PC-3 (cell line): ENCODE measurements at regions not wholly inside any gene's neighbourhood (a gene's known extent, or its start where the extent isn't known, plus 50 kb on each side); places are given as distances from the start of the nearest gene placed in this dataset.
"Not testable (repeated sequence)": the region's sequence is repeated elsewhere in the genome, so short reads cannot be mapped to it uniquely, and the experiment has no call there.

Experiments
- ATAC-seq: fragments of 200-7000 bp; cut with Tn5 transposase; 2 replicates; pipeline ENCODE4 v1.9.1; 2020; ENCODE audit warnings: mild to moderate bottlenecking, moderate library complexity
- BruUV-seq: library from RNA; stranded (reverse); fragments of 400-500 nt; replicated peaks from 2 replicates; lab custom pipeline; 2021; lab: Mats Ljungman, UMichigan
- CTCF ChIA-PET: fragments of 300-600 bp; sonication (Branson Sonifier 250); formaldehyde crosslinking; loops from one replicate; lab custom pipeline; 2022; ENCODE audit warnings: antibody characterized with exemption; lab: Charles Lee
- POLR2A ChIA-PET: fragments of 300-600 bp; sonication (Branson Sonifier 250); formaldehyde crosslinking; loops from one replicate; lab custom pipeline; 2022; ENCODE audit warnings: antibody characterized with exemption; ENCODE audit not compliant: unreplicated experiment; lab: Charles Lee
- DNase-seq: peaks from one replicate; pipeline ENCODE4 v3.0.0-alpha.2; 2015
- H2AFZ ChIP-seq: fragments of 300-600 bp; sonication (generic); 2 replicates; pipeline ENCODE4 v1.6.0; 2016; ENCODE audit warnings: antibody characterized with exemption, low read length
- H3F3A ChIP-seq: fragments of 300-600 bp; sonication (generic); one replicate; pipeline ENCODE4 v1.6.0; 2017; ENCODE audit warnings: antibody characterized with exemption, low read length, control low read depth, mild to moderate bottlenecking; ENCODE audit not compliant: unreplicated experiment
- H3K27ac ChIP-seq: fragments of 300-600 bp; sonication (generic); 2 replicates; pipeline ENCODE4 v1.5.1; 2016; ENCODE audit warnings: mild to moderate bottlenecking, low read length
- H3K27me3 ChIP-seq: fragments of 300-600 bp; sonication (generic); 2 replicates; pipeline ENCODE4 v1.6.1; 2016; ENCODE audit warnings: low read length, mixed read lengths
- H3K36me3 ChIP-seq: fragments of 300-600 bp; sonication (generic); 2 replicates; pipeline ENCODE4 v1.6.1; 2016; ENCODE audit warnings: low read depth, mixed run types, low read length, mixed read lengths
- H3K4me1 ChIP-seq: fragments of 300-600 bp; sonication (generic); 2 replicates; pipeline ENCODE4 v1.5.1; 2016; ENCODE audit warnings: low read length; ENCODE audit not compliant: insufficient read depth
- H3K4me2 ChIP-seq: fragments of 300-600 bp; sonication (generic); 2 replicates; pipeline ENCODE4 v1.6.0; 2016; ENCODE audit warnings: low read length
- H3K4me3 ChIP-seq: fragments of 300-600 bp; sonication (generic); 2 replicates; pipeline ENCODE4 v1.5.1; 2016; ENCODE audit warnings: mild to moderate bottlenecking, low read length, mixed read lengths
- H3K79me2 ChIP-seq: fragments of 300-600 bp; sonication (generic); 2 replicates; pipeline ENCODE4 v1.6.1; 2017; ENCODE audit warnings: low read length, mixed read lengths
- H3K9ac ChIP-seq: fragments of 300-600 bp; sonication (generic); 2 replicates; pipeline ENCODE4 v1.6.0; 2016; ENCODE audit warnings: mild to moderate bottlenecking, low read length
- H3K9me2 ChIP-seq: fragments of 300-600 bp; sonication (generic); replicated peaks from 2 replicates; pipeline ENCODE4 v1.6.1; 2016; ENCODE audit warnings: mixed run types, low read length, mixed read lengths
- H3K9me3 ChIP-seq: fragments of 300-600 bp; sonication (generic); 2 replicates; pipeline ENCODE4 v1.6.1; 2016; ENCODE audit warnings: low read length, mixed read lengths
- H4K20me1 ChIP-seq: fragments of 300-600 bp; sonication (generic); 2 replicates; pipeline ENCODE4 v1.6.1; 2016; ENCODE audit warnings: low read length, mixed read lengths
- CTCF ChIP-seq: fragments of 300-600 bp; sonication (generic); conservative IDR thresholded peaks from 2 replicates; pipeline ENCODE4 v1.5.1; 2017; ENCODE audit warnings: antibody characterized with exemption, low read depth, mild to moderate bottlenecking, low read length
- EZH2 ChIP-seq: fragments of 300-600 bp; sonication (generic); IDR thresholded peaks from one replicate; pipeline ENCODE4 v1.6.1; 2017; ENCODE audit warnings: antibody characterized with exemption, mild to moderate bottlenecking, low read length; ENCODE audit not compliant: unreplicated experiment
- EZH2phosphoT487 ChIP-seq: fragments of 300-600 bp; sonication (generic); IDR thresholded peaks from 2 replicates; pipeline ENCODE4 v1.6.1; 2018; ENCODE audit warnings: mild to moderate bottlenecking, antibody characterized with exemption, low read length, borderline replicate concordance
- intact Hi-C: fragments of 100-400 bp; cut with micrococcal nuclease; formaldehyde crosslinking; loops from 2 replicates; pipeline ENCODE4 v1.9.0; 2023

GRCh38 chr20:30503992-30504570, 753.4 kb upstream of the DEFB115 start:
- H3K79me2 ChIP-seq, result no peaks in the 10 kb centered on the region
- BruUV-seq, result no TSS peak
- H3K4me2 ChIP-seq, result no peak overlapping the region
- no peak for DNase-seq
- no peak overlapping the region for H3K27ac ChIP-seq
- H3K9me2 ChIP-seq, result no peaks in the 10 kb centered on the region
- peaks cover 15% of the 10 kb centered on the region; the same call in 1 of the 2 replicates for H3K27me3 ChIP-seq
- no peak overlapping the region for H3K4me3 ChIP-seq
- no peaks in the 10 kb centered on the region for H3K9me3 ChIP-seq
- TF ChIP-seq EZH2phosphoT487, result no peak
- no peak for TF ChIP-seq EZH2
- no peak for TF ChIP-seq CTCF
- ATAC-seq, result no peak
- intact Hi-C loops, result no loop called here
- no peak overlapping the region for H2AFZ ChIP-seq
- no peaks in the 10 kb centered on the region for H3F3A ChIP-seq
- H3K4me1 ChIP-seq, result no peaks in the 10 kb centered on the region
- ChIA-PET CTCF (no interaction called here), POLR2A (no interaction called here)
- H4K20me1 ChIP-seq, result no peaks in the 10 kb centered on the region
- no peaks in the 10 kb centered on the region for H3K36me3 ChIP-seq
- H3K9ac ChIP-seq, result no peak overlapping the region

- Histone ChIP-seq H3K27ac (no peak overlapping the region), H3K79me2 (no peaks in the 10 kb centered on the region), H3F3A (no peaks in the 10 kb centered on the region), H3K9me3 (no peaks in the 10 kb centered on the region), H3K4me1 (no peaks in the 10 kb centered on the region), H3K9ac (no peak overlapping the region), H3K9me2 (no peaks in the 10 kb centered on the region), H2AFZ (no peak overlapping the region), H3K4me2 (no peak overlapping the region), H3K4me3 (no peak overlapping the region), H3K27me3 (peaks cover 15% of the 10 kb centered on the region; the same call in 1 of the 2 replicates), H3K36me3 (no peaks in the 10 kb centered on the region), H4K20me1 (no peaks in the 10 kb centered on the region)
- intact Hi-C loops, result no loop called here
- no peak for DNase-seq
- no peak for TF ChIP-seq CTCF
- no peak for TF ChIP-seq EZH2
- TF ChIP-seq EZH2phosphoT487, result no peak
- ATAC-seq, result no peak
- CTCF ChIA-PET, result no interaction called here
- POLR2A ChIA-PET, result no interaction called here
- no TSS peak for BruUV-seq
These were observed 751.9 kb upstream of the DEFB115 start for GRCh38 chr20:30505566-30505965.

- Histone ChIP-seq H3K4me3 (no peak overlapping the region), H3K27ac (no peak overlapping the region), H3K36me3 (no peaks in the 10 kb centered on the region), H3K79me2 (no peaks in the 10 kb centered on the region), H3K9me3 (no peaks in the 10 kb centered on the region), H2AFZ (no peak overlapping the region), H3K27me3 (peaks cover 12% of the 10 kb centered on the region; the same call in 1 of the 2 replicates), H3K4me1 (no peaks in the 10 kb centered on the region), H3K9me2 (no peaks in the 10 kb centered on the region), H4K20me1 (no peaks in the 10 kb centered on the region), H3K9ac (no peak overlapping the region), H3K4me2 (no peak overlapping the region), H3F3A (no peaks in the 10 kb centered on the region)
- BruUV-seq, result no TSS peak
- ATAC-seq (no peak), DNase-seq (no peak)
- no peak for TF ChIP-seq EZH2
- TF ChIP-seq EZH2phosphoT487, result no peak
- TF ChIP-seq CTCF, result no peak
- intact Hi-C loops, result no loop called here
- POLR2A ChIA-PET, result no interaction called here
- CTCF ChIA-PET, result no interaction called here
These were observed 751.4 kb upstream of the DEFB115 start for GRCh38 chr20:30506100-30506499.

GRCh38 chr20:30508382-30508781, 749.1 kb upstream of the DEFB115 start:
- H3K79me2 ChIP-seq, H3K27me3 ChIP-seq, H3K27ac ChIP-seq, H2AFZ ChIP-seq, H3K9ac ChIP-seq, H3F3A ChIP-seq, H3K4me1 ChIP-seq, H4K20me1 ChIP-seq, intact Hi-C loops, H3K4me3 ChIP-seq, H3K36me3 ChIP-seq, BruUV-seq, H3K4me2 ChIP-seq, CTCF ChIA-PET, H3K9me3 ChIP-seq, ATAC-seq, POLR2A ChIA-PET, H3K9me2 ChIP-seq, DNase-seq: not testable (repeated sequence)
